KMS-11 (cell line): ENCODE measurements at regions not wholly inside any gene's neighbourhood (a gene's known extent, or its start where the extent isn't known, plus 50 kb on each side); places are given as distances from the start of the nearest gene placed in this dataset.

Experiments
- H2AFZ ChIP-seq: fragments of 200-600 bp; sonication (generic); 2 replicates; pipeline ENCODE4 v1.6.1; 2016; ENCODE audit warnings: antibody characterized with exemption, mixed run types, low read depth
- H3K27ac ChIP-seq: fragments of 200-600 bp; sonication (generic); 2 replicates; pipeline ENCODE4 v1.6.1; 2016; ENCODE audit warnings: mild to moderate bottlenecking, mixed run types
- H3K27me3 ChIP-seq: fragments of 200-600 bp; sonication (generic); 2 replicates; pipeline ENCODE4 v1.6.1; 2017; ENCODE audit warnings: mild to moderate bottlenecking, low read depth, mixed run types, moderate library complexity; ENCODE audit not compliant: insufficient read depth
- H3K36me3 ChIP-seq: fragments of 200-600 bp; sonication (generic); 2 replicates; pipeline ENCODE4 v1.6.1; 2017; ENCODE audit warnings: mild to moderate bottlenecking, mixed run types; ENCODE audit not compliant: insufficient read depth
- H3K4me1 ChIP-seq: fragments of 200-600 bp; sonication (generic); 2 replicates; pipeline ENCODE4 v1.6.1; 2016; ENCODE audit warnings: mild to moderate bottlenecking, low read depth, mixed run types; ENCODE audit not compliant: poor library complexity, severe bottlenecking
- H3K4me2 ChIP-seq: fragments of 200-600 bp; sonication (generic); 2 replicates; pipeline ENCODE4 v1.7.0; 2016; ENCODE audit warnings: mild to moderate bottlenecking, mixed run types
- H3K4me3 ChIP-seq: fragments of 200-600 bp; sonication (generic); IDR thresholded peaks from 2 replicates; pipeline ENCODE4 v1.6.1; 2017; ENCODE audit warnings: low read depth, low read length, mixed read lengths; ENCODE audit not compliant: insufficient read depth
- H3K79me2 ChIP-seq: fragments of 200-600 bp; sonication (generic); 2 replicates; pipeline ENCODE4 v1.6.1; 2016; ENCODE audit warnings: low read depth, mixed run types; ENCODE audit not compliant: insufficient read depth
- H3K9ac ChIP-seq: fragments of 200-600 bp; sonication (generic); 2 replicates; pipeline ENCODE4 v1.6.1; 2016; ENCODE audit warnings: mild to moderate bottlenecking, mixed run types
- H4K20me1 ChIP-seq: fragments of 200-600 bp; sonication (generic); 2 replicates; pipeline ENCODE4 v1.6.1; 2016; ENCODE audit warnings: mild to moderate bottlenecking, mixed run types; ENCODE audit not compliant: insufficient read depth
- CTCF ChIP-seq: fragments of 200-600 bp; sonication (generic); conservative IDR thresholded peaks from 2 replicates; pipeline ENCODE4 v1.6.1; 2017; ENCODE audit warnings: low read depth, mild to moderate bottlenecking, antibody characterized with exemption, low read length, moderate library complexity, mixed read lengths

GRCh38 chr21:16863362-16863905 lies 649.4 kb upstream of the CXADR start:
- no peaks in the 10 kb centered on the region for H3K4me1 ChIP-seq
- no peak for TF ChIP-seq CTCF
- no peaks in the 10 kb centered on the region for H3K36me3 ChIP-seq
- H3K27ac ChIP-seq, result no peak overlapping the region
- H2AFZ ChIP-seq, result no peak overlapping the region
- H3K27me3 ChIP-seq, result no peaks in the 10 kb centered on the region
- H3K9ac ChIP-seq, result no peak overlapping the region
- H4K20me1 ChIP-seq, result no peaks in the 10 kb centered on the region
- H3K4me2 ChIP-seq, result no peak overlapping the region
- no peaks in the 10 kb centered on the region for H3K79me2 ChIP-seq
- H3K4me3 ChIP-seq, result no peak overlapping the region

GRCh38 chr21:16863908-16864307 lies 648.9 kb upstream of the CXADR start:
- Histone ChIP-seq H3K4me3 (no peak overlapping the region), H3K27me3 (no peaks in the 10 kb centered on the region), H2AFZ (no peak overlapping the region), H3K4me2 (no peak overlapping the region), H3K4me1 (no peaks in the 10 kb centered on the region), H3K9ac (no peak overlapping the region), H3K27ac (no peak overlapping the region), H3K36me3 (no peaks in the 10 kb centered on the region), H4K20me1 (no peaks in the 10 kb centered on the region), H3K79me2 (no peaks in the 10 kb centered on the region)
- no peak for TF ChIP-seq CTCF

- H3K79me2 ChIP-seq, result no peaks in the 10 kb centered on the region
- no peak overlapping the region for H3K4me3 ChIP-seq
- no peaks in the 10 kb centered on the region for H3K36me3 ChIP-seq
- H3K4me1 ChIP-seq, result no peaks in the 10 kb centered on the region
- H3K9ac ChIP-seq, result no peak overlapping the region
- no peak overlapping the region for H3K4me2 ChIP-seq
- H3K27me3 ChIP-seq, result no peaks in the 10 kb centered on the region
- no peaks in the 10 kb centered on the region for H4K20me1 ChIP-seq
- H3K27ac ChIP-seq, result no peak overlapping the region
- no peak for TF ChIP-seq CTCF
- no peak overlapping the region for H2AFZ ChIP-seq
Measured at GRCh38 chr21:16865632-16866031, 647.2 kb upstream of the CXADR start.

GRCh38 chr21:16866851-16867250 lies 646.0 kb upstream of the CXADR start:
- Histone ChIP-seq H3K4me3 (no peak overlapping the region), H3K4me2 (no peak overlapping the region), H3K36me3 (no peaks in the 10 kb centered on the region), H3K79me2 (no peaks in the 10 kb centered on the region), H2AFZ (no peak overlapping the region), H3K27me3 (no peaks in the 10 kb centered on the region), H4K20me1 (no peaks in the 10 kb centered on the region), H3K27ac (no peak overlapping the region), H3K9ac (no peak overlapping the region), H3K4me1 (no peaks in the 10 kb centered on the region)
- no peak for TF ChIP-seq CTCF
